M059J (cell line): ENCODE measurements at regions not wholly inside any gene's neighbourhood (a gene's known extent, or its start where the extent isn't known, plus 50 kb on each side); places are given as distances from the start of the nearest gene placed in this dataset.
A peak's percentile ranks its signal among the peaks of the same experiment; 100 is the strongest.
"Not testable (repeated sequence)": the region's sequence is repeated elsewhere in the genome, so short reads cannot be mapped to it uniquely, and the experiment has no call there.

Experiments used
- DNase-seq: peaks from one replicate; pipeline ENCODE4 v3.0.0-alpha.2; 2012; ENCODE audit warnings: low read depth

GRCh38 chr6:44737829-44738528, 350.5 kb downstream of the CDC5L start:
- no peak for DNase-seq

DNA sequence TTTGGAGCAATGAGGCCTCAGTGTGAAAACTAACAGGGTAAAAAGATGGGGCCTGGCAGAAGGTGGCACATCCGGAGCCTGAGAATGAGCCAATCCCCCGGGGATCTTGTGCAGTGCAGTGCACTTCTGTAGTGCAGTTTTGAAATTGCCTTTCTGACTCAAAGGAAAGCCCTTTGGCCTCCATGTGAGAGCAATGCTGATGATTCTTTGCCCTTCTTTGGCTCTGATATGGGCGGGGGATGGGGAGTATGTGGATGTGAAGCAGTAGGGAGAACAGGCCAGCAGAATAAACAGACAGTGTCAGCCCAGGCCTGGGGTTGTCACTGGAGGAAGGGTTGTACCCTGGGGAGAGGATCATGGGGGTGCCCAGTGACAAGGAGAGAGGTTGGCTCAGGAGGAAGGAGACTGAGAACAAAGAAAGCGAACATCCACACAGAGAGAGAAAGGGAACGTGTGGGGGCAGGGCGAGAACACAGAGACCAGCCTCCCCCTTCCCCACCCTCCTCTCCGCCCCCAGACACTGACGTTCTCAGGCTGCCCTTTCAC, 351.2 kb downstream of the CDC5L start:
- peak; percentile 76 for DNase-seq

GRCh38 chr6:44739181-44739580, 351.7 kb downstream of the CDC5L start:
- no peak for DNase-seq

GRCh38 chr6:44740566-44741120, 353.1 kb downstream of the CDC5L start:
- DNase-seq: no peak

DNA sequence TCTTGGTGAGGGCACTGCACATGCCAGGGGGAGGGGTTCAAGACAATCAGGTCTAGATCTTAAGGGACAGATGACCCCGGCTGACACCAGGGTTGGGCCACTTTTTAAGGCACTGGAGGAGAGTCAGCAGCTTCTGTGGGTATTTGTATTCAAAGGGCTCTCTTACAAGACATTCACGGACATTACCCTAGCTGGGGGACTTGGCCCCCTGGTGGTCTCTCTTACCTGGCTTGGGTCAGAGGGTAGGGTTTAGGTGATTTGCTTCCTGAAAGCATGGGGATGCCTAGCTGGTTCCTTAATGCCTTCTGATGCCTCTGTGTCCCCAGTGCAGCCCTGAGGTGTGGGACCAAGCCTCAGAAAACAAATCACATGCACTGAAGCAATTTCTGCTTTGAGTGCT, 354.7 kb downstream of the CDC5L start:
- DNase-seq: no peak

DNA sequence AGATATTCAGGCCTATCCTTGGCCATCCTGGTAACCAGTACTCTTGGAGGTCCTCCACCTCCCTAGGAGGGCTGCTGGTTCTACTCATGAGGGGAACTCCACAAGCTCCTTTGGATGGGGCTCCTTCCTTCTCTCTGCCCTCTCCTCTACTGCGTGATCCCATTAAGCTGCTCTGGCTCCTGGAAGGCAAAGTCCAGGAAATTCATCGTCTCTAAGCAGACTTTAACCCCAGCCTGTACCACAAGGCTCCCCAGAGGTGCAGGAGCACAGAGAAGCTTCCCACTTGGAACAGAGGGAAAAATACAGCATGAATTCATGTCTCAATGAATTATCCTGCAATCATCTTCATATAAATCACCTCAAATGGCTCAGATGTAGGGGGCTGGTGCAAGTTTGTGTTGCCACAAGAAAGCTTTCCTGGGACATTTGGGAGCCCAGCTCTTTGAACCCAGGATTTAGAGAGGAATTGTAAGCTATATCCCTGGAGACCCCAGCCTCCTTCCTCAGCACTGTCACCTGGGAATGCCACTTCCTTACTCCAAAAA, 355.4 kb downstream of the CDC5L start:
- DNase-seq: no peak

- DNase-seq: not testable (repeated sequence)
Observed at GRCh38 chr6:44760116-44760515, 372.6 kb downstream of the CDC5L start.

DNA sequence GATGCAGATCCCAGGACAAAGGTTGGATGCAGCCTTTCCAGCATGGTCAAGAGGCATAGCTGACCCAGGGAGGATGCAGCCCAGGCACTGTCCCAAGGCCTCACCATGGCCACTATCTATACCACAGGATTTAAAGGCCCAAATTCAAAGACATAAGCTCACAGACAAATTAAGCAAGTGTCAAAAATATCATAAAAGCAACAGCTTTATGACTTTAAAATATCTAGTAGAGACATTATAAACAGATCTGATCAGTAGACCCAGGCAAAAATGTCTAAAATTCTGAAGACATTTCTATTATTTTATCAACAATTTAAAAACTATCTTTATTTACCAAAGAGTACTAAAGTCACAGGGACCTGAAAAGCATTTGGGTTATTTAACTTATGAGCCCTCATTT, 373.5 kb downstream of the CDC5L start:
- DNase-seq: no peak

DNA sequence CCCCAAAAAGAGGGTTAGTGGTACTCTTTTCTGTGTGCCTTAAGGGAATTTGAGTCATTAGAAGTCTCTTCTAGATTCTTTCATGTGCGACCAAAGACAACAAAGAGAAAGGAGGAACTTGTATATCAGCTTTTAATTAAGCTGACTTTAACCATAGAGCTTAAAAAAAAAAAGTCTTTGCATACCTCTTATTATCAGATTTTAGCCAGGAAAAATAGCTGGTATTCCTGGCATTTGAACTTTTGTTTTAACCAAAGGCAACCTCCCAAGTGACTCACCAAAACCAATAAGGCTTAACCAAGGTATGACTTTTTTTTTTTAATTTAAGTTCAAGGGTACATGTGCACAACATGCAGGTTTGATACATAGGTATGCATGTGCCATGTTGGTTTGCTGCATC, 375.0 kb downstream of the CDC5L start:
- peak; percentile 95 for DNase-seq

DNA sequence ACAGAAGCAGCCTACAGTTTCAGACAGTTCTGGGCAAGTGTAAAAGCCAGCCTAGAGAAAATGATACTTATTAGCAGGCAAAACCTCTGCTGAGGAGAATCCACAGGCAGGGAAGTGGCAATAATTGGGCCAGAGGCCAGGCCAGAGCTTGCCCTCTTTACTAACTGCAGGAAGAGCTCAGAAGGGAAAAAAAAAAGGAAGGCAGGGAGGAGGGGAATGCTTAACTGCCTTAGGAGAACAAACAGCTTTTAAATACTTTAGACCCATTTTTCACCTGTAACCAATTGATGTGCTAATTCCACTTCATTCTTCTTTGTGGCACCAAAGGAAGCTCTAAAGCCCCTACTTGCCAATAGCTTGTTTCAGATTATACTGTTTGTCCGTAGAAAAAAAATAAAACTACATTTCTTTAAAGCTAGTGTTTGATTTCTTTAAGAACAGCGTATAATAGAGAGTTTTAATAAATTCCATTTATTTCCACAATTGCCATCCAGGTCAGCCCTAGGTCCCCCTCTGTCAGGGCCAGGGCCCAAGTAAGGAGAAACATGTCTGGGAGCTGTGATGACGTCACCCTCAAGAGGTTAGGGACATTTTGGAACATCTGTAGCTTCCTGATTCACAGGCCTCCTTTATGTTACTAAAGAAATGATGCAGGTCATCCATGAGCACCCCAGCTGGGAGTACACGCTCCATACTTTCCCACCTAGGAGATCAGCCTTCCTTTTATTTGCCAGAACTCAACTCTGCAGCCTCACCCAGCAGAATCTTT, 384.3 kb downstream of the CDC5L start:
- DNase-seq: peak; percentile 74

GRCh38 chr6:44772838-44773237, 385.3 kb downstream of the CDC5L start:
- no peak for DNase-seq

GRCh38 chr6:44775121-44775520, 387.6 kb downstream of the CDC5L start:
- DNase-seq: peak; percentile 57

GRCh38 chr6:44776344-44776743, 388.8 kb downstream of the CDC5L start:
- DNase-seq: no peak

- no peak for DNase-seq
Observed at GRCh38 chr6:44778513-44778912, 391.0 kb downstream of the CDC5L start.
